Ishikawa (cell line): ENCODE measurements at regions not wholly inside any gene's neighbourhood (a gene's known extent, or its start where the extent isn't known, plus 50 kb on each side); places are given as distances from the start of the nearest gene placed in this dataset.

Experiments
- CEBPB ChIP-seq: IDR thresholded peaks from 2 replicates; pipeline ENCODE4 v1.6.1; 2012
- CREB1 ChIP-seq: IDR thresholded peaks from 2 replicates; pipeline ENCODE4 v1.6.1; 2012; ENCODE audit warnings: low read depth
- EGR1 ChIP-seq: IDR thresholded peaks from 2 replicates; pipeline ENCODE4 v1.6.1; 2012
- EP300 ChIP-seq: IDR thresholded peaks from 2 replicates; pipeline ENCODE4 v1.6.1; 2012; ENCODE audit warnings: borderline replicate concordance
- FOXM1 ChIP-seq: IDR thresholded peaks from 2 replicates; pipeline ENCODE4 v1.6.1; 2012; ENCODE audit warnings: low read depth, borderline replicate concordance
- MAX ChIP-seq: IDR thresholded peaks from 2 replicates; pipeline ENCODE4 v1.6.1; 2012
- NFIC ChIP-seq: IDR thresholded peaks from 2 replicates; pipeline ENCODE4 v1.6.1; 2012
- RAD21 ChIP-seq: IDR thresholded peaks from 2 replicates; pipeline ENCODE4 v1.6.1; 2012; ENCODE audit warnings: low read depth
- REST ChIP-seq: IDR thresholded peaks from 2 replicates; pipeline ENCODE4 v1.6.1; 2012; ENCODE audit warnings: low read depth, mild to moderate bottlenecking
- TAF1 ChIP-seq: IDR thresholded peaks from 2 replicates; pipeline ENCODE4 v1.6.1; 2012; ENCODE audit warnings: low read depth, mild to moderate bottlenecking
- TCF12 ChIP-seq: IDR thresholded peaks from 2 replicates; pipeline ENCODE4 v1.6.1; 2012; ENCODE audit warnings: low read depth
- TEAD4 ChIP-seq: IDR thresholded peaks from 2 replicates; pipeline ENCODE4 v1.6.1; 2012
- USF1 ChIP-seq: IDR thresholded peaks from 2 replicates; pipeline ENCODE4 v1.6.1; 2012
- YY1 ChIP-seq: IDR thresholded peaks from 2 replicates; pipeline ENCODE4 v1.6.1; 2012; ENCODE audit warnings: low read depth
- ZBTB7A ChIP-seq: IDR thresholded peaks from 2 replicates; pipeline ENCODE4 v1.6.1; 2012; ENCODE audit warnings: low read depth

- TF ChIP-seq REST (no peak), ZBTB7A (no peak), FOXM1 (no peak), USF1 (no peak), CEBPB (no peak), RAD21 (no peak), TAF1 (no peak), NFIC (no peak), EGR1 (no peak), MAX (no peak), TEAD4 (no peak)
These were observed 330.1 kb upstream of the PRICKLE1 start for GRCh38 chr12:42919691-42920090.

GRCh38 chr12:42918443-42918842 is 328.9 kb upstream of the PRICKLE1 start:
- TF ChIP-seq TCF12 (no peak), CEBPB (no peak), EP300 (no peak), CREB1 (no peak), FOXM1 (no peak), RAD21 (no peak), YY1 (no peak), TAF1 (no peak), ZBTB7A (no peak), MAX (no peak), TEAD4 (no peak), REST (no peak), NFIC (no peak), EGR1 (no peak)

GRCh38 chr12:42916143-42916542 is 326.6 kb upstream of the PRICKLE1 start:
- no peak for TF ChIP-seq ZBTB7A
- TF ChIP-seq RAD21 = no peak
- no peak for TF ChIP-seq USF1
- no peak for TF ChIP-seq EP300
- no peak for TF ChIP-seq CREB1
- no peak for TF ChIP-seq NFIC
- no peak for TF ChIP-seq REST
- TF ChIP-seq MAX = no peak
- no peak for TF ChIP-seq TAF1
- TF ChIP-seq TCF12 = no peak
- no peak for TF ChIP-seq FOXM1
- TF ChIP-seq CEBPB = no peak
- TF ChIP-seq EGR1 = no peak
- no peak for TF ChIP-seq TEAD4
- TF ChIP-seq YY1 = no peak

- TF ChIP-seq MAX (no peak), EP300 (no peak), CEBPB (no peak), EGR1 (no peak), CREB1 (no peak), USF1 (no peak), FOXM1 (no peak), YY1 (no peak), TAF1 (no peak), NFIC (no peak), REST (no peak), TEAD4 (no peak)
These were observed 325.9 kb upstream of the PRICKLE1 start for GRCh38 chr12:42915426-42915825.
